ENCODE measurements at regions not wholly inside any gene's neighbourhood (a gene's known extent, or its start where the extent isn't known, plus 50 kb on each side); places are given as distances from the start of the nearest gene placed in this dataset.

DNA sequence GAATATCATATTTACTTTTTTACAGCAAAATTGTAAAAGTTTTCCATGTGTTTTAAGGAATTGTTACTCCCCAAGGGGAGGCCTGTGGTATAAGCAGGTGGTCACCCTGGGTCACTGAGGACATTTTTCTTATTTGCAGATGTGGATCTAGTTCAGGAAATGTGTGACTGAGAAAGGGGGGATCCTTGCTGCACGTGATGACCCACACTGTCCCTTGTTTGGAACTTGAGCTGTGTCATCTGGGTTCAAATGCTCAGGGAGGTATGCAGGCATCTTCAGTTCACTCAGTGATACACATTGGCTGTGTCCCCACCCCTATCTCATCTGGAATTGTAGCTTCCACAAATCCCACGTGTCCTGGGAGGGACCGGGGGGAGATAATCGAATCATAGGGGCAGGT, 431.9 kb upstream of the CDH4 start:
- no peaks in the 10 kb centered on the region for H3K9me3 Mint-ChIP-seq
- H3K27ac Mint-ChIP-seq = no peak overlapping the region
- H3K4me1 Mint-ChIP-seq = no peaks in the 10 kb centered on the region
- peaks cover 7% of the 10 kb centered on the region for H3K27me3 Mint-ChIP-seq
- H3K4me3 Mint-ChIP-seq = no peak overlapping the region
- no peaks in the 10 kb centered on the region for H3K36me3 Mint-ChIP-seq

DNA sequence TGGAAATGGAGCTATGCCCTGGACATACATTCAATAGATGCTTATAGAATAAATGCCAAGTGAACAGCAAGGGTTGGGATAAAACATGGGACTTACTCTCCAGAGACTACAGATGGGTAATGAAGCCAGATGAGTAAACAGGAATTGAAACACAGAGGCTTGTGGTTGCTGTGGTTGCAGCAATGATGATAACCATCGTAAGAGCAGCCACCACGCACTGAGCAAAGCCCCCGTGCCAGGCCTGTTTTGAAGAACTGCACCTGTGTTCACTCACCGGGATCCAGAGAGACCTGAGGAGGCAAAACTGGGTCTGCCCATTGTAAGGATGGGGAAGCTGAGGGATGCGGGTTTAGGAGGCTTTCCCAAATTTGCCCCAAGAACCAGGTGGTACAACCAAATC, 431.1 kb upstream of the CDH4 start:
- Mint-ChIP-seq H3K36me3 (no peaks in the 10 kb centered on the region), H3K9me3 (no peaks in the 10 kb centered on the region), H3K27me3 (peaks cover 7% of the 10 kb centered on the region), H3K27ac (no peak overlapping the region), H3K4me1 (no peaks in the 10 kb centered on the region), H3K4me3 (no peak overlapping the region)

DNA sequence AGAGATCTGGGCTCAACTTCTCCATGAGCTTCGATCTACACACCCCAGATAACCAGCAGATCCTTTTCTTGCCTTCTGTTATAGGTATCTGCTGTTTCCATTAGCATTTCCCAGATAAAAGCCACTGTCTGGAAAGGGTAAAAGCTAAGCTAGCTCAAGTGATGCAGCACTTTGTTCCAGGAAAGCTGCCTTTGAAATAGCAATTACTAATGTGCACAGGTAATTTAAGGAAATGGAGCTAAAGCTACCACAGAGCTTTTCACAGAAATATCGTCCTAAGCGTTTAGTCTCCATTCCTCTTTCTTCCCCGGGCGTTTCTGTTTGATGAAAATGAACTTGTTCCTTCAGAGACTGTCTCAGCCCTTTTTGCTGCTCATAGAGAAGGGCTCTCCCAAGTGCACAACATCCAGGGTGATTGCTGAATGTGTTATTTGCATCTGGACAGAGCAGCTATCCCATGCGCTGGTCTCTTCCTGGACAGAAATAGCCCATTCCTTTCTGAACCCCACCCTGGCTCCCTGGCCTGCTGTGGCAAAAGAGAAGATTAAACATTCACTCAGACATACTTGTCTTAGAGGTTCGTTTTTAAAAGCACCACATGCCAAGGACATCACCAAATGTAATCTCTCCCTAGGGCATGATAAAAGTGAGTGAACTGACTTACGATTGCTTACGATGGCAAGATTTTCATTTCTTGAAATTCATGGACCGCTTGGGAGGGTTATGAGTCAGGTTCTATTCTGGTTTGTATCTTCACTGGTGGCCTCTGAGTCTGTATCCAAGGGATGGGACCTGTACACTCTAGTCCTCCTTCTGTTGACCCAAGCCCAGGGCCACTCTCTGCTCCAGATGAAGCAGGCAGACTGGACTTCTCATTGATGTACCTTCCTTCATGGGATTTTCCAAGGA, 429.1 kb upstream of the CDH4 start:
- H3K36me3 Mint-ChIP-seq = no peaks in the 10 kb centered on the region
- H3K4me1 Mint-ChIP-seq = no peaks in the 10 kb centered on the region
- H3K27me3 Mint-ChIP-seq = peaks cover 7% of the 10 kb centered on the region
- no peak overlapping the region for H3K27ac Mint-ChIP-seq
- no peak overlapping the region for H3K4me3 Mint-ChIP-seq
- no peaks in the 10 kb centered on the region for H3K9me3 Mint-ChIP-seq

DNA sequence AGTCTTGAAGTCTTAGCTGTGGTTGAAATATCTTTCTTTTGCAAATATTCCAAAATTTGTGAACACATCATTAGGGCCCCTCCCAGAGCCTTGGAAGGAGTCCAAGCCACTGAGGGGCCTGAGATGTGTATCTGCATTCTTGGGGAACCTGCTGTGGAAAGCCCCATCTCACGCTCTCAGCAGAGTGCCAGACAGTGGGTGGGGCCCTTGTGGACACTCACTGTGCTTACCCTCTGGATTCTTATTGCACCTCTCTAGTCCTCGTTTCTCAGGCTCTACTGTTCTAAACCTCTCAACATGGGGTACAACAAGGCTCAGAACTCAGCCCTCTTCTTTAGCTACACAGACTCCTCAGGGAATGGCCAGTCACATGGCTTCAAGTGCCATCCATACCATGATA, 416.2 kb upstream of the CDH4 start:
- peaks cover 2% of the 10 kb centered on the region for H3K36me3 Mint-ChIP-seq
- H3K4me3 Mint-ChIP-seq = no peak overlapping the region
- H3K27ac Mint-ChIP-seq = no peak overlapping the region

DNA sequence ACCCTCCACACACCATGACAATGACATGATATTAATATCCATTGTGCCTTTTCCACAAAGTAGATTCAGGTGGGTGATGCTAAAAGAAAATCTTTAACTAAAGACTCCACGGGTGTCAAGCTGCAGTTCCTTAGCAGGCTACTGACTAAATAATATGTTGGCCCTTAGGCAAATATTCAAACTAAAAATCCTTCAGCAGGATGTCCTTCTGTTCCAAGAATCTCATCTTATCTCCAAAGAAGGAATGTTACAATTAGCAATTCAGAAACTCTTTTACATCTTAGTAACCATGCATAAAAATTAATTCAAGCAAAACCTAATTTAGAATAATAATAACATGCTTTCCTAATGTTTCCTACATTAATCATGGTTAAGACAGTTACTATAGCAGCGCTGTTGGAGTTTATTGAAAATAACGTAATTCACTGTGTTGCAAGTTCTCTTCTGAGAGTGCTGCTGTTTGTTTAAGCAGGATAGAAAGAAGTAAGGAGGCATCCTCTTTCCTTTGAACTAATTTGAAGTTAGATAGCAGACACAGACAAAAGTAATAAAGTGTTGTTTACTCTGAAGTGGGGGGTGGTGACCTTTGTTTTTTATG, 414.8 kb upstream of the CDH4 start:
- Mint-ChIP-seq H3K36me3 (no peaks in the 10 kb centered on the region), H3K27ac (no peak overlapping the region), H3K4me3 (no peak overlapping the region), H3K4me1 (no peaks in the 10 kb centered on the region), H3K9me3 (no peaks in the 10 kb centered on the region), H3K27me3 (peaks cover 8% of the 10 kb centered on the region)

More for the DNA sequence above, 416.2 kb upstream of the CDH4 start:
- H3K27me3 Mint-ChIP-seq = peaks cover 12% of the 10 kb centered on the region
- no peaks in the 10 kb centered on the region for H3K4me1 Mint-ChIP-seq
- H3K9me3 Mint-ChIP-seq = peaks cover 7% of the 10 kb centered on the region

DNA sequence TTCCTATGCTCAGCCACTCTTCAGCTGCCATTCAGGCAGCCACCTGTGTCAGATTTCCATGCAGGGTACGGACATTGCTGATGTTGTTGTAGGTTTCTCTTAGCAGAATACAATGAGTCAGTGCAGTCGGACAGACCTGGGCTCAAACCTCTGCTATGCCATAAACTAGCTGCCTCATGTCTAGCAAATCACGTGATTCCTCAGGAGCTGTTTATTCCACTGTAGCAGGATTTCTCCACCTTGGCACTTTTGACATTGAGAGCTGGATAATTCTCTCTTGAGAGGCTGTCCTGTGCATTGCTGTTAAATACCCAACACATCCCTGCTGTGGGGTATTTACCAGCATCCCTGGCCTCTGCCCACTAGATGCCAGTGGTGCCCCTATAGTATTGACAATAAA, 413.8 kb upstream of the CDH4 start:
- H3K9me3 Mint-ChIP-seq = no peaks in the 10 kb centered on the region
- H3K27ac Mint-ChIP-seq = no peak overlapping the region
- H3K27me3 Mint-ChIP-seq = peaks cover 11% of the 10 kb centered on the region
- no peaks in the 10 kb centered on the region for H3K36me3 Mint-ChIP-seq
- H3K4me1 Mint-ChIP-seq = no peaks in the 10 kb centered on the region
- H3K4me3 Mint-ChIP-seq = no peak overlapping the region

DNA sequence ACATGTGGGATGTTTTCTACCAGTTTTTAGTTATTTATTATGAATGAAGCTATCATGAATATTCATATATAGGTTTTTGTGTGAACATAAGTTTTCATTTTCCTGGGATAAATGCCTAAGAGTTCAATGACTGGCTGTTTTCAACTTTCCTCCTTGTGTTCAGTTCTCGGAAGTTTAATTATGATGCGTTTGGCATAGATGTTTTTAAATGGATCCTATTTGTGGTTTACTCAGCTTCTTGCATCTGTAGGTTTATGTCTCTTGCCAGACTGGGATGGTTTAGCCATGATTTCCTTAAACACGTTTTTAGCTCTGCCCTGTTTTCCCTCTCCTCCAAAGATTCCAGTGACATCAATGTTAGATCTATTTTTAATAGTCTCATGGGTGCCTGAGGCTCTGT, 411.1 kb upstream of the CDH4 start:
- no peaks in the 10 kb centered on the region for H3K9me3 Mint-ChIP-seq
- no peaks in the 10 kb centered on the region for H3K4me1 Mint-ChIP-seq
- H3K27me3 Mint-ChIP-seq = peaks cover 11% of the 10 kb centered on the region

DNA sequence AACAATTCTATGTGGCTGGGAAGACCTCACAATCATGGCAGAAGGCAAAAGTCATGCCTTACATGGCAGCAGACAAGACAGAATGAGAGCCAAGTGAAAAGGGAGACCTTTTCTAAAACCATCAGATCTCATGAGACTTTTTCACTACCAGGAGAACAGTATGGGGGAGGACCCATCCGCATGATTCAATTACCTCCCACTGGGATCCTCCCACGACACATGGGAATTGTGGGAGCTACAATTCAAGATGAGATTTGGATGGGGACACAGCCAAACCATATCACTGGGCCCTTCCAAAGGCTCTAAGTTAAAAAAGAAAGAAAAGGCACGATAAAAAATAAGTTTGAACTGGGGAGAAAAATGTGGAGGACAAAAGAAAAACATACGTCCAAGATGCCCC, 406.9 kb upstream of the CDH4 start:
- H3K36me3 Mint-ChIP-seq = no peaks in the 10 kb centered on the region
- H3K9me3 Mint-ChIP-seq = no peaks in the 10 kb centered on the region
- peaks cover 6% of the 10 kb centered on the region for H3K27me3 Mint-ChIP-seq
- no peaks in the 10 kb centered on the region for H3K4me1 Mint-ChIP-seq
- no peak overlapping the region for H3K27ac Mint-ChIP-seq
- H3K4me3 Mint-ChIP-seq = no peak overlapping the region

More for the DNA sequence above, 411.1 kb upstream of the CDH4 start:
- no peak overlapping the region for H3K27ac Mint-ChIP-seq
- no peaks in the 10 kb centered on the region for H3K36me3 Mint-ChIP-seq
- H3K4me3 Mint-ChIP-seq = no peak overlapping the region

DNA sequence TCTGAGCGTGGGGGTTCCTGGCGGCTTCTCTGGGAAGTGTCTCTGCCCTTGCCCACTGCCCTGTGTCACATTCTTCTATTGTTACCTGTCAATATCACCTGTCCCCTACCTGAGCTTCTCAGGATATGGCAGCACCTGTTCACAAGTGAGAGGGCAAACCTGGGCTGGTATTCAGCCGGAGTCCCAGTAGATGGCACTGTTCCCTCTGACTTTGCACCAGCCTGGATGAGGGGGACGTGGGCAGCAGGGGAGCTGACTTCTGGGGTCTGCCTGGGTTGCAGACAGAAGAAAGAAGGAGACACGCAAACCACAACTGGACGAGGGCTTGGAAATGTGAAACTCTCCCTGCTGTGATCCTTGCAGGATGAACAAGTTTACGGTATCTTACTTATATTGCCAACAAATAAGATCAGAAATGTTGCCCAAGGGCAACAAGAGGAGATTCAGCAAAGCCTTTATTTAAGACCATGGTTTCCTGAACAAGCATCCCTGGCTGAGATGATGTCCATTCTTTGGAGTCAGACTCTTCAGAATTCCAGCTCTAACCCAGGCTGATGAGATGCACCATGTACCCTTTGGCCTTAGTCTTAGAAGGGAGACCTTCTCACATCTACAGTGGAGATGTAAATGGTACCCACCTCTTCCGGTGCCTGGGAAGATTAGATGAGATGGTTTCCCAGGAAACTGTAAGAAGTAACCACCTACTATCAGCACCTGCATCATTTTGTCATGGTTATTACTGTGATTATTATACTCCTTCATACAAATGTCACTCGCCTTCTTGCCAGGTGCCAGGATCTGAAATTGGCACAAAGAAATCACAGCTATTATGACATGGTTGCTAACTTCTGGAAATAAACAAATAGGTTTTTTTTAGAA, 400.0 kb upstream of the CDH4 start:
- peaks cover 8% of the 10 kb centered on the region for H3K9me3 Mint-ChIP-seq
- H3K27me3 Mint-ChIP-seq = peaks cover 2% of the 10 kb centered on the region
- no peaks in the 10 kb centered on the region for H3K4me1 Mint-ChIP-seq
- no peak overlapping the region for H3K4me3 Mint-ChIP-seq
- no peaks in the 10 kb centered on the region for H3K36me3 Mint-ChIP-seq
- H3K27ac Mint-ChIP-seq = no peak overlapping the region

DNA sequence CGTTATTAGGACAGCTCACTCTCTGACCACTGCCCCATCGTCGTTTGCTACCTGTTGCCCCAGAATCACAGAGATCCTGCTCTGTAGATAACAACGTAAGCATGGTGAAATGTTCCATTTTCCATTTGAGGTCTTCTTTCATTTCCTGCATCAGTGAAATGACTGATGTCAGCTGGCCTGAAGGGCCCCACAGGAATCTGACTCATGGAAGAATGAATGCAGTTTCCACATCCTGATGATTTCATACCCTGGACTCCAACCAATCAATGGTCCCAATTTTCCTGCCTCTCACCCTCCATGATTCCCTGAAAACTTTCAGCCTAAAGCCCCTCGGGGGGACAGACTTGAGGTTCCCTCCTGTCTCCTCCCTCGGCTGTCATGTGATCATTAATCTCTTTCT, 394.4 kb upstream of the CDH4 start:
- H3K36me3 Mint-ChIP-seq = no peaks in the 10 kb centered on the region
- peaks cover 12% of the 10 kb centered on the region for H3K9me3 Mint-ChIP-seq
- peaks cover 2% of the 10 kb centered on the region for H3K27me3 Mint-ChIP-seq
- H3K4me1 Mint-ChIP-seq = no peaks in the 10 kb centered on the region
- no peak overlapping the region for H3K4me3 Mint-ChIP-seq
- no peak overlapping the region for H3K27ac Mint-ChIP-seq

DNA sequence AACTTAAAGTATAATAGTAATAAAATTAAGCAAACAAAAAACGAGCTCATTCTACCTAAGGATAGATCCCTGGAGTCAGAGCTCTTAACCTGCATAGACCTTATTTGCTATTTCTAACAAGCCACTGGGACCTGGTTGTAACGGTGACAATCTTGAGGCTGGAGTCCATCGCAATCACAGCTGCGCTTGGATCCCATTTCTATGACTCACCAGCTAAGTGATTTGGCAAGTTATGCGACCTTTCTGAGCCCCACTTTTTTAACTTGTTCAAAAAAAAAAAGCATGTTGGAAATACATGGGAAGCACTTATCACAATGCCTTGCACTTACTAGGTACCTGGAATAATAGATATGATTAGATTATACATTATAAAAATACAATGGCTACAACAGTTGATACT, 389.5 kb upstream of the CDH4 start:
- Mint-ChIP-seq H3K27me3 (no peaks in the 10 kb centered on the region), H3K36me3 (no peaks in the 10 kb centered on the region), H3K9me3 (peaks cover 5% of the 10 kb centered on the region), H3K27ac (no peak overlapping the region), H3K4me1 (no peaks in the 10 kb centered on the region), H3K4me3 (no peak overlapping the region)

DNA sequence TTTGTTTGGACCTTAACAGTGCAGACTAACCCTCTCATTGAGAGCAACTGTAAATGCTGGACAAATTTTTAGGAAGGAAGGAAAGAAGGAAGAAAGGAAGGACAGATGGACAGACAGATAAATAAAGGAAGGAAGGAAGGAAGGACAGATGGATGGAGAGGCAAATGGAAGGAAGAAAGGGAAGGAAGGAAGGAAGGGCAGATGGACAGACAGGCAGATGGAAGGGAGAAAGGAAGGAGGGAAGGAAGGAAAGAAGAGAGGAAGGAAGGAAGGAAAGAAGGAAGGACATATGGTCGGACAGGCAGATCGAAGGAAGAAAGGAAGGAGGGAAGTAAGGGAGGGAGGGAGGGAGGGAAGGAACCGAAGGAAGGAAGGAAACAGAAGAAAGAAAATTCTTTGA, 388.5 kb upstream of the CDH4 start:
- Mint-ChIP-seq H3K4me3 (no peak overlapping the region), H3K36me3 (no peaks in the 10 kb centered on the region), H3K9me3 (no peaks in the 10 kb centered on the region), H3K4me1 (no peaks in the 10 kb centered on the region), H3K27me3 (no peaks in the 10 kb centered on the region), H3K27ac (no peak overlapping the region)

DNA sequence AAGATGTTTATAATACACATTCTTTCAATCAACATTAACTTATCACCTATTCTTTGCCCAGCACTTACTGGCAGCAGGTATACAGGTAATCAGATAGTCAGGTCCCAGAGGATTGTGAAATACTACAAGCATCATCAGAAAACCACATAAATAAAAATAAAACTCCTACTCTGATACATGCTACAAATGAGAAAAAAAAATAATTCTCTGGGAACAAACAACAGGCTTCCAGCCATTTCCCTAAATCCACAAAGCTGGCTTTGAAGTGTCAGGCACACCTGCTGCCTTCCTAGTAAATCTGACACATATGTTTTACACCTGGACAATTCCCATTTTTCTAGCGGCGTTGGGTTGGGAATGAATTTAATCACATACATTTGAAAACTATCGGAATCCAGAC, 384.5 kb upstream of the CDH4 start:
- H3K36me3 Mint-ChIP-seq = no peaks in the 10 kb centered on the region

DNA sequence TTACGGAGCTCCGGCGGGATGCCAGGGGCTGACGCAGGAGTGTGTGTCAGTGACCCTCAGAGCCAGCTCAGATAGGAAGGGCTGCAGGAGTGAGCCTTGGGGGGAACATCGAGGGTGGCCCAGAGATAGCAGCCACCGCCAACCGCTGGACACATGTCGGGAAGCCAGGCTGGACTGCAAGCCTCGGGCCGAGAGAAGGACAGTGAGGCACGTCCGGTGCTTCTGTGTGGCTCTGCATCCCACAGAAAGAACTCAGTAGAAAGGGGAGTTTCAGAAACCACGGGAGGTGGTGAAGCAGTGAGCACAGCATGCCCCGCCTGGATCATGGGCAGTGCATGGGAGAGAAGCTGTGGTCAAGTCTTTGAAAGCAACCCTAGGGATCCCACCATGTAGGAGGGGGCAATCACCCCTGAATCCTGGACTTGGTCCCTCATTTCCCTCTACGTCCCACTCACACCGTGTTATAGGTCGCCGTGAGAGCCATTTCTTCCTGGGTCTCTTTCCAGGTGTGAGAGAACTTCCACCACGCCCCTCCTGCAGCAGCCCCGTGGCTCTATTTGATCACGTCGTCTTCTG, 383.7 kb upstream of the CDH4 start:
- Mint-ChIP-seq H3K36me3 (no peaks in the 10 kb centered on the region), H3K4me1 (no peaks in the 10 kb centered on the region), H3K27me3 (no peaks in the 10 kb centered on the region), H3K9me3 (no peaks in the 10 kb centered on the region), H3K4me3 (no peak overlapping the region), H3K27ac (no peak overlapping the region)

More for the DNA sequence above, 384.5 kb upstream of the CDH4 start:
- Mint-ChIP-seq H3K27me3 (no peaks in the 10 kb centered on the region), H3K4me3 (no peak overlapping the region), H3K27ac (no peak overlapping the region), H3K4me1 (no peaks in the 10 kb centered on the region), H3K9me3 (no peaks in the 10 kb centered on the region)

DNA sequence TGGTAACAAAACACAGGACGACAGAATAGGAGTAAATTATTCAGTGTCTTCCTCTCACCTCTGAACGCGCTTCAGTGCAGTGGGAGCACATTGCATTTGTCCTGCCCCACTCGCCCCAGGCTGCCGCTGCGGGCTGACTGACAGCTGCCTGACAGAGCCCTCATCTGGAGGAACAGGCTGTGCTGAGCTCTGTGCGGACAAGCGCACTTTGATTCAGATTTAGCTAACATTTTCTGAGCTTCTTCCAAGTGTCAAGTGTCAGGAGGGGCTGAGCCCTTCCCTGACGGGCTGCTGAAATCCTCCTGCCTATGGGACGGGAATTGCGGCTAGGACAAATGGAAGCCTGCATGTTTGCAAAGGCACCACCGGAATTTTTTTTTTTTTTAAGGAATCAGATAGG, 383.0 kb upstream of the CDH4 start:
- Mint-ChIP-seq H3K27me3 (no peaks in the 10 kb centered on the region), H3K36me3 (no peaks in the 10 kb centered on the region), H3K9me3 (no peaks in the 10 kb centered on the region), H3K4me3 (no peak overlapping the region), H3K4me1 (no peaks in the 10 kb centered on the region), H3K27ac (no peak overlapping the region)
